ENCODE measurements at regions not wholly inside any gene's neighbourhood (a gene's known extent, or its start where the extent isn't known, plus 50 kb on each side); places are given as distances from the start of the nearest gene placed in this dataset.

DNA sequence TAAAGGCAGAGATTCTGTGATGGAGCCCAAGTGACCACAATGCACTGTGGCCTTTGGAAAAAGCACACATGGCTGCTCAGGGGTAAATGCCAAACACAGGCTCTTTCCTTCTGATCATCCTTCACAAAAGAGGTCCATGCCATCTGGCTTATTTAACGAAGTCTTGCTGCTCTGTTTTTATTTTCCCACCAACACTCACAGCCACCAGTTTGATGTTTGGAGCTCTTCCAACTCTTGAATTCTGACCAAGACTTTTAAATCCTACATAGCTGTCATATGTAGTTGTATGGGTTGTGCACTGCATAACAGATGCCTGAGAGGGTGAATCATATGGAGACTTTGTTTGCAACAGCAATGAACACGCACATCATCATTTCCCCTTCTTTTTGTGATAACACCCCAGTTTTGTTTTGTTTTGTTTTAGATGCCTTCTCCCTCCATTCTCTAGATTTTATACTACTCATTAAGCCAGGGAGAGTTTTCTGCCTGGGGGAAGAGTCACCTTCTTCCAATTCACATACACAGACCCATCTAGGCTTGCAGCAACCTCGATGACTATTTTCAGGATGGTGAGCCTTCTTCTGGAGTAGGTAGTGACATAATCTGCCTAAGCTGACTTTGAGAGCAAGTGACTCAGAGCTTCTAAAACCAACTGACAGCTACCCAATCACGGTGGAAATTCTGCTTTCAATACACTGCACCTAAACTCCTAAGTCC, 145.2 kb upstream of the WSCD2 start:
- DNase-seq: peak; percentile 12

DNA sequence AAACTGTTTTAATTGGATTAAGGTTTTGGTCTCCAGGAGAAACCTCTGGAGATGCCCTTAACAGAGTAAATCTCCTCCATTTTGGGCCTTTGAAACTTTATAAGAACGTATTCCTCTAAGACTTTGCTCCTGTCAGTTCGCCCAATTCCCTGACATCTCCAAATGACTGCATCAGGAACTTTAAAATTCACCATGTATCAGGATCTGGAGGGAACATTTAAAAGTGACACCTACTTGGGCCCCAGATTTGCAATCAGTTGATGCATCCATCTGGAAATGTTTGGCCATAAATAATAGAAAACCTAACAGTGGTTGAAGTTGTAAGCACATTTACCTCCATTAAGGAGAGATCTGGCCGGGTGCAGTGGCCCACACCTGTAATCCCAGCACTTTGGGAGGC, 144.1 kb upstream of the WSCD2 start:
- DNase-seq: no peak

DNA sequence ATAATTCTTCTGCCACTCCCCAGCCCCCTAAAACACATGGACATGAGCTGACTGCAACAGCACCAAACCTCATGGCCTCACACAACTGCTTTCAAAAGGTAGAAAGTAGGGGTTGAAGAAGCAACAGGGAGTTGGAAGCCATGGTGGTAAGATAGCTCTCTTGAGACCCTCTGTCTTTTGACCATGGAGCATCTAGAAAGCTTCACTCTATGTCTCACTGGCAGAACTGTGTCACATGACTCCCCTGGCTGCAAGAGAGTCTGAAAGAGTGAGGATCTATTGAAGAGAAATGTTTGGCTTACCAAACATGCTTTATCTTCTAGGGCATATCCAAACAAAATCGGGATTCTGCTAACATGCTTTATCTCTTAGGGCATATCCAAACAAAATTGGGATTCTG, 142.9 kb upstream of the WSCD2 start:
- no peak for DNase-seq

DNA sequence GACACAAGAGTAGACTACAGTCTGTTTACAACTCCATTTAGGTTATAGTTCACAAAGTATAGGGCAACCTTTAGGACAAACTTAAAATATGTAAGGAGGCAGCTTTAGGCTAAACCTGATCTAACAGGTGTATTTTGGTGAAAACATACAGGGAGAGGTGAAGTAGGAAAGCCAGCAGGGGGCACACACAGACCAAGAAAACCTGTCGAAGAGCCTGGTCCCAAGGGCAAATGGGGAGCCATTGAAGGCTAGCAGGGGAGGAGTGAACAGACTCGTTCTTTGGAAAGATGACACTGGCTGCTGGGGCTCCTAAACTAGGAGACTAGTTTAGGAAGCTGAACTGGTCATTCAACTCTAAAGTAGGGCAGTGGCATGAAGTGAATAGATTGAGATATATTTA, 138.8 kb upstream of the WSCD2 start:
- DNase-seq: no peak

DNA sequence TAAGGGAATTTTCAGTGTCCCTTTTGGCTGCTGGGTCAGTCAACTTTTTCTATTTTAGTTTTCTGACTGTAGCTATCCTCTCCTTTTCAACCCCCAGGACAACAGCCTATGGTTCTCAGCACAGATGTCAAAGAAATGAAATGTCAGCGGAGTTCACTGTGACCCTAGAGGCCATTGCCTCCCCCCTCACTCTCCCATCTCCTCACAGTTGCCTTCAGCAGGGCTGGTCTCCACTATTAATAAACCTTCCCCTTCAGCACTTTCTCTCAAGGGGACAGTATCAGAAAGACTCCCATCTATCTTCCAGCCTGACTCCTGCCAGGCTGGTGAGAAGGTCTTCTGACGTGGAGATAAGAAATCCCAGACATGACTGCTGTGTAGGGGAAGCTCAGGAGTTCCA, 137.1 kb upstream of the WSCD2 start:
- no peak for DNase-seq

DNA sequence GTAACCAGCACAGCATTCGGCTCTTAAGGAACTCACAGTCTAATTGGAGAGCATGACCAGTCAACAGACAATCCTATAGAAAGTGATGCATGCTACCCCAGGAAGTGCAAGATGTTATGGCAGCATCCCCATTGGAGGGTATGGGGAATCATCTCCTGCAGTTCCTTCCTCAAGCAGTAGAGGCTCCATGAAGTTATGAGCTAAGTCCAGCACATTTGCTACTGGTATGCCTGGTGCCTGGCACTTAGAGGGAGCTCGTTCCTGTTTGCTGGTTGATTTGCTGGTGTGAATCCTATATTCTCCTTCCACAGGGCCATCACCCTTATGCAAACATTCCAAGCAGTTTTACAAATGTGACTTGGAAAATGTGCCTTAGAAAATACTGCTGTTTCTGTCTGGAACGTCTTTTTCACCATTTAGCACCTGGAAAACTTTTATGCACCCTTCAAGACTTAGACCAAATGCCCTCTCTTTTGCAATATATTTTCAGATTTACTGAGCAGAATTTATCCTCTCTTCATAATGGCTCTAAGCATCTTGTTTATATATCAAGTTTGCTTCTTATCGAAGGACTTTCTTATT, 136.1 kb upstream of the WSCD2 start:
- DNase-seq: peak; percentile 18

DNA sequence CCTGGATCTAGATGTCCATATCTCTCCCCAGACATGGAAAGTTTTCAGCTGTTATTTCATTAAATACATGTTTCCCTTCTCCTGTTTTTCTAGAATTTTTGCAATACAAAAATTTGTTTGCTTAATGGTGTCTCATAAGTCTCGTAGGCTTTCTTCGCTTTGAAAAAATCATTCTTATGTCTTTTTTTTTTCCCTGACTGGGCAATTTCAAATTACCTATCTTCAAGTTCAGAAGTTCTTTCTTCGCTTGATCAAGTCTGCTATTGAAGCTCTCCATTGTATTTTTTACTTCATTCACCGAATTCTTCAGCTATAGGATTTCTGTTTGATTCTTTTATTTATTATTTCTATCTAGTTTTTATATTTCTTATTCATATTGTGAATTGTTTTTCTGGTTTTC, 130.2 kb upstream of the WSCD2 start:
- DNase-seq: no peak

DNA sequence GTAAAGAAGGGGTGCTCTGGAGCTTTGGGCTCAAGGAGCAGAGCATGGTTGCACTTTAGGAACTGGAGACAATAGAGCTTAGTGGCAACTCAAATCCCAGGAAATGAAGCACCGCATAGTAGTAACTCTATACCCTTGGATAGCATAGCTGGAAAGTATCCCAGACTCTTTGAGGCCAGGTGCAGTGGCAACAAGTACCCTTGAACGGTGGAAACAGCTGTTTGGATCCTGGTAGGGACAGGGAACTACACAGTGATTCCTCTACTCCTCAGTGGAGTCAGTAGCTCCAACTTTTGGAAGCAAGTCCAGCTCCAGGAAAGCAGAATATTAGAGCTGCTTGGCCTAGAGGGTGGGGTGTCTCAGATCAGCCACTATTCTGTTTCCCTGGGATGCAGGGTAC, 129.0 kb upstream of the WSCD2 start:
- DNase-seq: no peak

DNA sequence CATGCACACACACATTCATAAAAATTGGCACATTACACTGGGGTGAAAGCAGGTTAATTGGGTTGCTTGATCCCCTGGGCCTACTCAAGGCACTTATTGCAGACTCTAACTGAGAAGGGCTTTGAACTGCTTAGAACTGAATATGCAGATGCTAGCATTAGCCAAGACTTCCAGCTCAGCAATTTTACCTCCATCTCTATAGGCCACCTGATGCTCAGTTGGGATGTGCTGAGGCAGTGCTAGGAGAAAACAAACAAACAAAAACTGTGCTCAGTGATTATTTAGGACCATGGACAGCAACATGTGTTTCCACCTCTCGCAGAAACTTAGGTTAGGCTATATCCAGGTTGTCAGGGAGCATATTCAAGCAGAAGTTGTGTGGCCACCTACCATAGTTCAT, 124.8 kb upstream of the WSCD2 start:
- DNase-seq: no peak

DNA sequence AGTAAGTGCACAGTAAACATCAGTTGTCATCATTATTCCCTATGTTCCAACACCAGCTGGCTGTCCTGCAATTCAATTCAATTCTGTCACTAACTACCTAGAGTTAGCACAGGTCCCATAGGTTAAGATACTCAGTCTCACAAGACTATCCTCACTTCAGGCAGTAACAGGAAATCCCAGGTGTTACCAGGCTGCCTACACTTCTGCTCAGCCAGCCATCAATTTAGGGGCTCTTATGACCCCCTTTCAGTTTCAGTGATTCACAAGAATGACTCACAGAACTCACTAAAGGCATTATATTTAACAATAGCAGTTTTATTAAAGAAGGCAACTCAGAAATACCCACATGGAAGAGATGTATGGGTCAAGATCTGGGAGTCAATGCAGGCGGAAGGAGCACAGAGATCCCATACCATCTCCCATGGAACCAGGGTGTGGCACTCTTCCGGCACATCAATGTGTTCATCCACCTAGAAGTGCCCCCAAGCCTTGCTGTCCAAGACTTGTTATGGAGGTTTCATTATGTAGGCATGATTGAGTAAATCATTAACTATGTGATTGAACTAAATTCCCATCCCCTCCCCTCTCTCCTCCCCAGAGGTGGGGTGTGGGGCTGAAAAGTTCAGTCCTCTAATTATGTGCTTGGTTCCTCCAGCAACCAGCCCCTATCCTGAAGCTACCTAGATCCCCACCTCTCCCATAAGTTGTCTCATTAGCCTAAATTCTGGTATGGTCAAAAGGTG, 120.8 kb upstream of the WSCD2 start:
- DNase-seq: no peak

DNA sequence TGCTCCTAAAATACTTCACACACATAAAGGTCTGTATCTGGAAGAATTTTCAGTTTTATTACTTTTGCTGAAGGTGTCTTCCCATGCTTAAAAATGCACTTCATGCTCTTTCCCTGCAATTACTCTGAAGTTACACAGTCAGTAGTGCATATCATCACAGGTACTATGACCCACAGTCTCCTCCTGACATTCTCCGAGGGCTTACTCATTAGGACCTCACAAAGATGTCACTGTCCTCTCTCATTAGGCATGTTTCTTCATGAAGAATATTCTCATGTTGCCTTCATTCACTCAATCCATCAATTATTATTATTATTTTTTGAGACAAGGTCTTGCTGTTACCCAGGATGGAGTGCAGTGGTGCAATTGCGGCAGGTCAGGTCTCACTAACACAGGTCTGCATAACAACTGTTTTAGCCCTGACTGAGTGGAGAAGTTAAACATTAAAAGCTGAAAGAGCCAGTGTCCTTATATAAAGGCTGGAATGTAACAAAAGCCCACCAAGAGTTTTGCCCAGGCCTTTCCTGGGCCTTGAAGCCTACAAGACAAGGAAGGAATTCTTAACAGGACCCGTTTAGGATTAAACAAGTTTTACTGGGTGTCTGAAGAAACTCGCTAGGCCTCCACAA, 119.5 kb upstream of the WSCD2 start:
- DNase-seq: no peak

DNA sequence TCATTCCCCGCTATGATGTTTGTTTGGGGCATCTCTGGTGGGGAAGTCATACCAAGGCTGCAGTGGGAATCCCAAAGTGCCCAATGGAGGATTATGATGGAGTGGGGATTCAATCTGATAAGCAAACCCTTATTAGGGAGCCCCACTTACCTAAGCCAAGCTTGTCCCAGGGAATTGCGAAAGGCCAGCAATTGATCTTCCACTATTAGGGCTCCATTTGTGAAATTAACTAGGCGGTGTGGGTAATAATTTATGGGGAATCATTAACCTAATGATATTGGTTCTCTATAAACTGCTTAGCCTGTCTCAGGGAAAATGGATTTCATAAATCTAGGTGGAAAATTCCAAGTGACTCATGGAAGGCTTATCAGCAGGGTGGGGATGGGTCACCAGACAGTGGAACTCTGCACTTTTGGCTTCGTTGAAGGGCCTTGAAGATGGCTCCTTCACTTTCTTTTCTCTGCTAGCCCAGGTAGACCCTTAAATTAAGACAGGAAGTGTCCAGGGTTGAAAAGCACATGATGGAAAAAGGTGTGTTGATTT, 113.0 kb upstream of the WSCD2 start:
- DNase-seq: no peak

DNA sequence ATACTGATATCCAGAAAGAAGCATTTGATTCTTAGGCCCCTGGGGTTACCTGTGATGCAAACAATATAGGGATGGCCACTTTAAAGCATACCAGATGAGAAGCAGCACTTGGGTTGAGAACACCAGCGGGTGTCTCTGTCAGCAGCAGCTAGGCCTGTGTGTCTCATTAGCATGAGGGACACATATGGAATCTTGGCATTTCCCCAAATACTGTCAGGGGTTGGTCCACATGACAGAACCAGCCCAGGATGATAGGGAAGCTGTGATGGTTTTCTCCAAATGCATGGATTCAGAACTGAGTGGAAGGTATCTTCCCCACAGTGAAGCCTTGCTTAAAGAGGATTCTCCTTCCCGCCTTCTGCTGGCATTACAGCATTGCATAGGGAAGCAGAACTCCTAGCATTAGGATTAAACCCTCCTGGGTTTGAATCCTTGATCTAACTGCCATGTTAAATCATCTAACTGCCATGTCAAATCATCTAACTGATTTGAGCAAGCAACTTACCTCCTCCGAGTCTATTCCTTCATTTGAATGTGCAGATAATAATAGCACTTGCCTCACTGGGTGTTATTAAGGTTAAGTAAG, 111.5 kb upstream of the WSCD2 start:
- no peak for DNase-seq

DNA sequence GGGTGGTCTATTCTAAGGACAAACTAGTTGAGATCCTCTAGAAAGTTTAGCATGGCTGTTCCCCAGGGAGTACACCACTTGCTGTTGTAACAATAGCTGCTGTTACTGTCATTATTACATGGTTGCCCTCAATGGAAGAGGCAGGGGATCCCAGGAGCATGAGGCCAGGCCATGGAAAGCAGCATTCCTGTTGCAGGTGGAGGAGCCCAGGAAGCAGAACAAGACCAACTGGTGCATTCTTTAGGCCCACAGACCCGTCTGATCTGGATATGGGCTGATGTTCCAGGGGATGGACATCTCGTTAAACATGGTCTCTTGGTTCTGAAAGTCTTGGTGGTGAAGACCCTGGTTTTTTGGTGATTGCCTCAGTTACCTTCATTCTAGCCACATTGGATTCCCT, 109.2 kb upstream of the WSCD2 start:
- DNase-seq: no peak

DNA sequence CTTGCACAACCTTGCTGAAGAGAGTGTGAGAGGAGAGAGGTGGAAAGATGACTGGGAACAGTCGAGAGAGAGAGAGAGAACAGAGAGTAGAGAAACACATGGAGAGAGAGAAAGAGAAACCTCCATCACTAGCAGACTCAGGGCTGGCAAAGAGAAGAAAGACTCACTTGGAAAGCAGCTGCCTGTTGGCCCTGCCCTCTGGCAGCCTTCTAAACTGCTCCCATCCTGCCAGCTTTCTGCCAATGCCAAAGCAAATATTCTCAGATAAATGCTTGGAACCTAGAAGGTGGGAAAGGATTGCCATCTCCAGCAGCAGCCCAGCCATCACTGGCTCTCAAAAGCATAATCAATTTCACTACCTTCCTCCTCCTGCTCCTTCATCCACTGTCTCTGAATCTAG, 107.9 kb upstream of the WSCD2 start:
- DNase-seq: no peak

DNA sequence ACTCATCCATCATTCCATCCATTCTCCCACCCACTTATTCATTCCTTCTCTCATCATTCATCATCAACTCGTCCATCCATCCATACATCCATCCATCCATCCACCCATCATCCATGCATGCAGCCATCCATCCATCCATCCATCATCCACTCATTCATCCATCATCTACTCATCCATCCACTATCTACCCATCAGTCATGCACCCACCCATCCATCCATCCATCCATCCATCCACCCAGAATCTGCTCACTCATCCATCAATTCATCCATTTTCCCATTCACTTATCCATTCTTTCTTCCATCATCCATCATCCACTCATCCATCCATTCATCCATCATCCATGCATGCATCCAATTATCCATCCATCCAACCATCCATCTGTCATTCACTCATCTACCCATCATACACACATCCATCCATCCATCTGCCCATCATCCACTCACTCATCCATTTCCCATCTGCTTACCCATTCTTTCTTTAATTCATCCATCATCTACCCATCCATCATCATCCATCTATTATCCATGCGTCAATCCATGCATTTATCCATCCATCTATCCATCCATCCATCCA, 107.1 kb upstream of the WSCD2 start:
- no peak for DNase-seq

DNA sequence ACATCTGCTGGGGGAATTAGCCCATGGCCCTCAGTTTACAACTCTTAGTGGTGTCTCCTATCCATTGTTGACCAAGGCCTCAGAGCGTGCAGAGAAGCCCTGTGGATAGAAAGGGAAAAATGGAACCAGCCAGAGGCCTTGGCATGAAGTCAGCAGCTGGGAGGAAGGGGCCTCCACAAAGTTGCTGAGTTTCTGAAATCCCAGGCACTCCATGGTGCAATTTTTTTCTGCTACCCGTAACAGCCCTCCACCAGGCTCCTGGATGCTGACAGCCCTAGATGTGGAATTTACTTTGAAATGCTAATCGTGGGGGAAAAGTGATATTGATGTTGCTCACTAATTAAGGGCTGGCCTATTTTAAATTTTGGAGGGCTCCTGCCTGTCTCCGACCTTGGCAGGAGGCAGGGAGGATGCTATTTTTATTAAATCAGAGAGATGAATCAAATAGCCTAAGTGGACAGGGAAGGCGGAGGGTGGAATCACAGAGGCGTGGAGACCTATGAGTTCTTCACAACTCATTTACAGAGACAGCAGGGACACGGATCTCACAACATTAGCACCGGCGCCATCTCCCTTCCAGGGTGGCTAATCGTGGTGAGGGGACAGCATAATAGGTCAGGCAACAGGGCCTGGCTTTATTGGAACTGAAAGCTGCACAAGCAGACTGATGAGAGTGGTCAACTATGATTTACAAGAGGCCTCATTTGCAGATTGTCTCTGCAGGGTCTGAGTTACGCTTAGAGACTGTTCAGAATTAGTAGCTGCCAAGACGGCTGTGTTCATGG, 99.8 kb upstream of the WSCD2 start:
- DNase-seq: no peak

DNA sequence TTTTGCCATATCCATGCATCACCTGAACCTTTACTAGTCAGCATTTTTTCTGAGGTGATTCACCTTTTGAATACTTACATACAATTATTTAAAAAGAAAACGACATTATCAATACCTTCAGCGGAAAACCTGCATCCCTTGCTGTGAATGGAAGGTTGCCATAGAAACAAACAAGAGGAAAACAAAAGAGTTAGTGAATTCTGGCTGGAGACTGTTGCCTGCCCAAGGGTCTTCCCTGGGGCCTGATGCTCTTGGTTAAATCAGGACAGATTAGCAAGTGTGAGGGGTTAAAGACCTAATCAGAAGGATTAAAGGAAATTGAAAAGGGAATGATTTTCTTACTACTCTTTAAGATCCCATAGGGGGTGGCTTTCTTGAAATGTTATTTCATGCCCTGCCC, 96.0 kb upstream of the WSCD2 start:
- no peak for DNase-seq

DNA sequence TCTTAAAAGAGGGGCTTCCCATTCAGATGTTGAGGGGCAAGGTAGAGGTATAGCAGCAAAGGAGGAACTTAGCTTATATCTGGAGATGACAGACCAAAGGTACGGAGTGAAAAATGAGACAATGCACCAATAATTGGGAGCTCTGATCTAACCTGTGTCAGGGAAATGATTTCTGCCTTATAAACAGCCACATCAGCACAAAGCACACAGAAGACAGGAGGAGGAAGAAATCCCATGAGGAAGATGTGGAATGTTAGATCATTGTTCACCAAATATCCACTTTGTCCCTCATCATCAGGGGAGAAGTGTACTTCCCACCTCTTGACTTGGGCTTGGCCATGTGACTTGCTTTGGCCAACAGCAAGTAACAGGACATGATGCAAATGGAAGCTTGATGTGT, 93.7 kb upstream of the WSCD2 start:
- no peak for DNase-seq

DNA sequence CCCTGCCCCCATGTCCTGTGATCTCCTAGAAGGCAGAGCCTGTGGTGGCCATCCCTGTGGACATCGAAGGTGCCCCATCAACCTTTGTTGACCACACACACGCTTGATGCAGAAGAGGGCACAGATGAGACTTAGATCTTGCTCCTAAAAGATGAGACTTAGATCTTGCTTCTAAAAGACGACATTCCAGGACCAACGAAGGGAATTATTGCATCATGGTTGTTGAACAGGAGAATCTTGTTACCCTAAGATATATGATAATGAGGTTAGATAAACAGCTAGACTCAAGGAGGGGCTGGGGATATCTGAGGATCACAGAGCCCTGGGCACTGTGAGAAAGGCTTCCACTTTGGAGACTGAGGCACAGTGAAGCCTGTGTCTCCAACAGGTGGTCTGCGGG, 91.1 kb upstream of the WSCD2 start:
- DNase-seq: no peak

DNA sequence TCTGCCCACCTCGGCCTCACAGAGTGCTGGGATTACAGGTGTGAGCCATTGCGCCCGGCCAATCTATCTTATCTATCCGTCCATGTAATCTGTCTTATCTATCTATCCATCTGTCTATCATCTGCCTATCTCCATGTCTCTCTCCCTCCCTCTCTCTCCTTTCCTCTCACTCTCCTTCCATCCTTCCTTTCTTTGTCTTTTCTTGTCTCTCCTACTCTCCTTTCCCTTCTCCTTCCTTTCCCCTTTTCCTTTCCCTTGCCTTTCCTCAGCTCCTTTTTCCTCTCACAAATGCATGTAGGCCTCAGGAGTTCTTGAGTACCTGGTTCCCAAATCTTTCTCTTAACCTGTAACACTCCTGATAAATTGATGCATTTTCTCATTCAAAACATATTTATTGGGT, 89.3 kb upstream of the WSCD2 start:
- DNase-seq: no peak

DNA sequence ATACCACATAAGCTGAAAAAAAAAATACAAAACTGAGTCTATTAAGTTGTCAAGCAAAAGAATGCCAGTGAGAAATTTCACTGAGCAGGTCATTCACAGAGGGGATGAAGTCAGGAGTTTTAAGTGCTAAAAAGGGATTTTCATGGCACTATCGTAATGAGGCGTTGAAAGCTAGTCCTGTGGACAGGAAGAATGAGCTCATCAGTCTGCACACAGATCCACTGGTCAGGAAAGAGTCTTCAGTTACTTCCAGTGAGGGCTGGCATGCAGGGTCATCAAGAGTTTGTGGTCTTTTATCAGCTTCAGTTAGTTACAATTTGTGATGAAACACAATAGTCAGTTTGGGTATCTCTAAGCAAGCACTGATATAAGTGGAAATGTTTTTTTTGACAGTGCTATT, 88.1 kb upstream of the WSCD2 start:
- no peak for DNase-seq
